ENCODE measurements at regions not wholly inside any gene's neighbourhood (a gene's known extent, or its start where the extent isn't known, plus 50 kb on each side); places are given as distances from the start of the nearest gene placed in this dataset.

GRCh38 chr11:95695181-95695580, 94.4 kb downstream of the FAM76B start:
- Histone ChIP-seq H3K79me2 (ENCODE audit: control insufficient read depth in 1 of 2, insufficient read depth in 2 of 2, low read length in 2 of 2) (no peaks in the 10 kb centered on the region), H3K56ac (replicated peaks; ENCODE audit: insufficient read length, low read depth, low read length) (no peak overlapping the region), H4K20me1 (replicated peaks in 1 of 2; ENCODE audit: control insufficient read depth in 1 of 2, insufficient read depth in 2 of 2, low read length in 2 of 2) (no peaks in the 10 kb centered on the region), H4K5ac (ENCODE audit: insufficient read length, low read depth, low read length) (no peak overlapping the region), H3K4me3 (ENCODE audit: extremely low read depth in 1 of 4, insufficient read depth in 2 of 4, low read depth in 3 of 4, low read length in 4 of 4) (no peak overlapping the region), H3K9ac (replicated peaks in 1 of 4; ENCODE audit: extremely low read depth in 1 of 4, low read depth in 3 of 4, low read length in 3 of 4) (no peak overlapping the region), H3K23me2 (ENCODE audit: low read depth, low read length) (no peaks in the 10 kb centered on the region), H3K27ac (ENCODE audit: low read depth, low read length) (no peak overlapping the region), H2BK12ac (ENCODE audit: low read depth, low read length) (no peak overlapping the region), H4K8ac (ENCODE audit: extremely low read depth, insufficient read depth, low read length) (no peak overlapping the region), H4K91ac (replicated peaks; ENCODE audit: insufficient read length, low read length) (no peak overlapping the region), H3K18ac (ENCODE audit: extremely low read depth, low read length) (no peak overlapping the region), H3K27me3 (replicated peaks in 1 of 4; ENCODE audit: control insufficient read depth in 3 of 4, extremely low read depth in 1 of 4, insufficient read depth in 3 of 4, low read length in 3 of 4) (no peaks in the 10 kb centered on the region), H3K4ac (replicated peaks; ENCODE audit: insufficient read length, low read depth, low read length) (no peak overlapping the region), H2BK20ac (ENCODE audit: low read length) (no peak overlapping the region), H3K9me3 (ENCODE audit: insufficient read depth in 2 of 2, low read depth in 1 of 2, low read length in 1 of 2) (no peaks in the 10 kb centered on the region), H2BK5ac (ENCODE audit: low read depth, low read length) (no peak overlapping the region), H3K79me1 (ENCODE audit: low read depth, low read length) (no peaks in the 10 kb centered on the region), H2BK120ac (replicated peaks; ENCODE audit: low read depth, low read length) (no peak overlapping the region), H3K4me2 (ENCODE audit: insufficient read depth in 1 of 2, low read depth in 2 of 2, low read length in 2 of 2) (no peak overlapping the region), H3K4me1 (replicated peaks in 1 of 4; ENCODE audit: control insufficient read depth in 3 of 4, insufficient read depth in 4 of 4, low read length in 3 of 4) (no peaks in the 10 kb centered on the region), H3K14ac (ENCODE audit: insufficient read length) (no peak overlapping the region), H3K36me3 (ENCODE audit: control insufficient read depth in 2 of 4, insufficient read depth in 4 of 4, low read length in 3 of 4) (no peaks in the 10 kb centered on the region; a peak in 1 of 8 replicates), H3K23ac (ENCODE audit: insufficient read length) (no peak overlapping the region), H2AFZ (ENCODE audit: low read length) (no peak overlapping the region), H2AK5ac (ENCODE audit: low read depth, low read length) (no peak overlapping the region), H2BK15ac (ENCODE audit: low read length) (no peak overlapping the region)
- TF ChIP-seq CHD2 (IDR thresholded peaks at IDR 0.05; ENCODE audit: low read length), result no peak
- TF ChIP-seq JUND (IDR thresholded peaks at IDR 0.05; ENCODE audit: low read length), result no peak
- TF ChIP-seq HDAC6 (IDR thresholded peaks at IDR 0.05; ENCODE audit: low read depth, low read length), result no peak
- no peak for TF ChIP-seq BCL11A (IDR thresholded peaks at IDR 0.05; ENCODE audit: low read depth in 2 of 2, low read length in 2 of 2)
- TF ChIP-seq EZH2 (IDR thresholded peaks at IDR 0.05; ENCODE audit: low read depth, low read length, severe bottlenecking), result no peak
- TF ChIP-seq MAFK (IDR thresholded peaks at IDR 0.05; ENCODE audit: low read depth, low read length), result no peak
- TF ChIP-seq, protein P1, sequence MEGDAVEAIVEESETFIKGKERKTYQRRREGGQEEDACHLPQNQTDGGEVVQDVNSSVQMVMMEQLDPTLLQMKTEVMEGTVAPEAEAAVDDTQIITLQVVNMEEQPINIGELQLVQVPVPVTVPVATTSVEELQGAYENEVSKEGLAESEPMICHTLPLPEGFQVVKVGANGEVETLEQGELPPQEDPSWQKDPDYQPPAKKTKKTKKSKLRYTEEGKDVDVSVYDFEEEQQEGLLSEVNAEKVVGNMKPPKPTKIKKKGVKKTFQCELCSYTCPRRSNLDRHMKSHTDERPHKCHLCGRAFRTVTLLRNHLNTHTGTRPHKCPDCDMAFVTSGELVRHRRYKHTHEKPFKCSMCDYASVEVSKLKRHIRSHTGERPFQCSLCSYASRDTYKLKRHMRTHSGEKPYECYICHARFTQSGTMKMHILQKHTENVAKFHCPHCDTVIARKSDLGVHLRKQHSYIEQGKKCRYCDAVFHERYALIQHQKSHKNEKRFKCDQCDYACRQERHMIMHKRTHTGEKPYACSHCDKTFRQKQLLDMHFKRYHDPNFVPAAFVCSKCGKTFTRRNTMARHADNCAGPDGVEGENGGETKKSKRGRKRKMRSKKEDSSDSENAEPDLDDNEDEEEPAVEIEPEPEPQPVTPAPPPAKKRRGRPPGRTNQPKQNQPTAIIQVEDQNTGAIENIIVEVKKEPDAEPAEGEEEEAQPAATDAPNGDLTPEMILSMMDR (IDR thresholded peaks at IDR 0.05; ENCODE audit: control extremely low read depth in 1 of 3, insufficient read depth in 1 of 3, low read depth in 1 of 3, low read length in 3 of 3), result no peak
- no peak for TF ChIP-seq SIRT6 (IDR thresholded peaks at IDR 0.05; ENCODE audit: low read length)
- no peak for TF ChIP-seq ASH2L (IDR thresholded peaks at IDR 0.05; ENCODE audit: low read length)
- TF ChIP-seq POLR2AphosphoS5 (IDR thresholded peaks at IDR 0.05; ENCODE audit: low read depth, low read length), result no peak
- CTCF ChIA-PET (ENCODE audit: partially characterized antibody), result interaction anchor here (0.6 to 23.9 kb wide), 5 partner anchors 9 to 541 kb away, joined by 3 to 407 read pairs (median 14); no protein-coding TSS in a partner anchor
- FAIRE-seq, result no peak
- POLR2A ChIA-PET (ENCODE audit: partially characterized antibody), result no interaction called here
- no peak for DNase-seq (ENCODE audit: low read depth in 1 of 2, low spot score in 2 of 2)
